ENCODE measurements at regions not wholly inside any gene's neighbourhood (a gene's known extent, or its start where the extent isn't known, plus 50 kb on each side); places are given as distances from the start of the nearest gene placed in this dataset.

GRCh38 chr14:35938770-35939169, 112.6 kb downstream of the BRMS1L start:
- TF ChIP-seq CTCF (IDR thresholded peaks at IDR 0.05) (no peak), POLR2A (IDR thresholded peaks at IDR 0.05) (no peak)

All from heart left ventricle (tissue), 13 donors.